PC-9 (cell line): ENCODE measurements at regions not wholly inside any gene's neighbourhood (a gene's known extent, or its start where the extent isn't known, plus 50 kb on each side); places are given as distances from the start of the nearest gene placed in this dataset.

Source experiments
- BruUV-seq: library from RNA; stranded (reverse); fragments of 400-500 nt; replicated peaks from 2 replicates; lab custom pipeline; 2021; lab: Mats Ljungman, UMichigan
- CTCF ChIA-PET: fragments of 300-600 bp; sonication (Branson Sonifier 250); formaldehyde crosslinking; loops from one replicate; lab custom pipeline; 2022; ENCODE audit warnings: antibody characterized with exemption; lab: Charles Lee
- POLR2A ChIA-PET: fragments of 300-600 bp; sonication (Branson Sonifier 250); formaldehyde crosslinking; loops from one replicate; lab custom pipeline; 2022; ENCODE audit warnings: antibody characterized with exemption; ENCODE audit not compliant: unreplicated experiment; lab: Charles Lee
- DNase-seq, 2 experiments: peaks; one replicate each; pipeline versions ENCODE4 v3.0.0 to v3.0.0-alpha.2; 2015 to 2022; ENCODE audit warnings: mixed read lengths in 1 of 2
- H2AFZ ChIP-seq: fragments of 200-600 bp; sonication (generic); 2 replicates; pipeline ENCODE4 v1.8.1; 2017; ENCODE audit warnings: antibody characterized with exemption
- H3F3A ChIP-seq: fragments of 200-600 bp; sonication (generic); 2 replicates; pipeline ENCODE4 v1.8.1; 2017; ENCODE audit warnings: antibody characterized with exemption, mild to moderate bottlenecking, low read depth; ENCODE audit not compliant: insufficient read depth
- H3K27ac ChIP-seq: fragments of 200-600 bp; sonication (generic); 2 replicates; pipeline ENCODE4 v1.6.1; 2016; ENCODE audit warnings: mixed run types
- H3K27me3 ChIP-seq: fragments of 200-600 bp; sonication (generic); 2 replicates; pipeline ENCODE4 v1.6.1; 2016; ENCODE audit warnings: low read depth, mixed run types; ENCODE audit not compliant: insufficient read depth
- H3K36me3 ChIP-seq: fragments of 200-600 bp; sonication (generic); 2 replicates; pipeline ENCODE4 v1.6.1; 2016; ENCODE audit warnings: low read depth, mixed run types
- H3K4me1 ChIP-seq: fragments of 200-600 bp; sonication (generic); replicated peaks from 2 replicates; pipeline ENCODE4 v1.6.1; 2016; ENCODE audit warnings: mixed run types; ENCODE audit not compliant: insufficient read depth
- H3K4me2 ChIP-seq: fragments of 200-600 bp; sonication (generic); 2 replicates; pipeline ENCODE4 v1.6.1; 2017; ENCODE audit warnings: mixed run types
- H3K4me3 ChIP-seq: fragments of 200-600 bp; sonication (generic); 2 replicates; pipeline ENCODE4 v1.6.1; 2016; ENCODE audit warnings: mixed run types
- H3K79me2 ChIP-seq: fragments of 200-600 bp; sonication (generic); 2 replicates; pipeline ENCODE4 v1.6.1; 2017; ENCODE audit warnings: low read depth, mixed run types
- H3K9me2 ChIP-seq: fragments of 200-600 bp; sonication (generic); 2 replicates; pipeline ENCODE4 v1.8.1; 2017; ENCODE audit warnings: mild to moderate bottlenecking; ENCODE audit not compliant: insufficient read depth
- H3K9me3 ChIP-seq: fragments of 200-600 bp; sonication (generic); 2 replicates; pipeline ENCODE4 v1.8.1; 2016; ENCODE audit warnings: low read depth; ENCODE audit not compliant: insufficient read depth
- H4K20me1 ChIP-seq: fragments of 200-600 bp; sonication (generic); 2 replicates; pipeline ENCODE4 v1.8.1; 2017; ENCODE audit not compliant: insufficient read depth
- CTCF ChIP-seq: fragments of 200-600 bp; sonication (generic); conservative IDR thresholded peaks from 2 replicates; pipeline ENCODE4 v1.6.1; 2017; ENCODE audit warnings: mixed run types, antibody characterized with exemption, mild to moderate bottlenecking, moderate library complexity
- EZH2 ChIP-seq: fragments of 200-600 bp; sonication (generic); IDR thresholded peaks from 2 replicates; pipeline ENCODE4 v1.8.0; 2017; ENCODE audit warnings: antibody characterized with exemption, low read depth
- intact Hi-C: fragments of 100-400 bp; cut with micrococcal nuclease; formaldehyde crosslinking; loops from one replicate; pipeline ENCODE4 v1.10.0; 2022; ENCODE audit not compliant: unreplicated experiment

DNA sequence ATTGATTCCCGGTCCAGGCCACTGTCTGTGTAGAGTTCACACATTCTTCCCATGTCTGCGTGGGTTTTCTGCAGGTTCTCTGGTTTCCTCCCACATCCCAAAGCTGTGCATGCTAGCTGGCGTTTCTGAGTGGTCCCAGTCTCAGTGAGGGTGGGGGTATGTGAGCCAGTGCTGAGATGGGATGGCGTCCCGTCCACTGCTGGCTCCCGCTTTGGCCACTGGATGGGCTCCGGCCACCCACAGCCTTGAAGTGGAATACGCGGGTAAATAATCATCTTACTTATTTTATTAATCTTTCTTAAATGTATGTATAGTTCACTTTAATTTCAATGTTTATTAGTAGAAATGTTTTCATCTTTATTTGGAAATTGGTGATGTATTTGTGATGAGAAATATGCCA lies 343.5 kb upstream of the MANEA start:
- H3K79me2 ChIP-seq, result no peaks in the 10 kb centered on the region
- no peak overlapping the region for H3K4me2 ChIP-seq
- H3K4me1 ChIP-seq, result no peaks in the 10 kb centered on the region
- no peaks in the 10 kb centered on the region for H3F3A ChIP-seq
- H4K20me1 ChIP-seq, result no peaks in the 10 kb centered on the region
- no peaks in the 10 kb centered on the region for H3K9me3 ChIP-seq
- no peaks in the 10 kb centered on the region for H3K36me3 ChIP-seq
- no TSS peak for BruUV-seq
- no peaks in the 10 kb centered on the region for H3K27me3 ChIP-seq
- no peak for TF ChIP-seq CTCF
- TF ChIP-seq EZH2, result no peak
- H2AFZ ChIP-seq, result no peak overlapping the region
- intact Hi-C loops, result no loop called here
- no peak overlapping the region for H3K27ac ChIP-seq
- H3K9me2 ChIP-seq, result no peaks in the 10 kb centered on the region
- ChIA-PET CTCF (no interaction called here), POLR2A (no interaction called here)
- H3K4me3 ChIP-seq, result no peak overlapping the region
- DNase-seq, result no peak

DNA sequence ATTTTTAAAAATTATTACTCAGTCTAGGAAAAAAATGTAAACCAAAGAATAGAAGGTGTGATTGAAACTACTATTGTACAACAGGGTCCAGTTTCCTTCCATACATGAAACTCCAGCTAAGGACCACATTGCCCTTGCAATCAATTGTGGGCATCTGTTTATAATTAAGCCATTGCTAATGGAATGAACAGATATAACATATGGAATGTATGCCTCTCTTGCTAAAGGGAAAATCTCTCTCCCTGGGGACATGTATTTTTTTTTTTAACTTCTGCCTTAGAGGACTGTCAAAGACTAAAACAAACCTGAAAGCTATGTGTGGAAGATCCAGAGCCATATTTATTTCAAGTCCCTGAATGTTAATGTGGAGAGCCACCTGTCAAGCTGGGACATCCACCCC lies 336.8 kb upstream of the MANEA start:
- Histone ChIP-seq H3K4me2 (no peak overlapping the region), H3F3A (no peaks in the 10 kb centered on the region), H3K4me1 (peaks cover 17% of the 10 kb centered on the region; the same call in 1 of the 2 replicates), H3K27me3 (no peaks in the 10 kb centered on the region), H4K20me1 (no peaks in the 10 kb centered on the region), H3K9me3 (no peaks in the 10 kb centered on the region), H3K79me2 (no peaks in the 10 kb centered on the region), H3K9me2 (no peaks in the 10 kb centered on the region), H3K27ac (no peak overlapping the region), H3K4me3 (no peak overlapping the region), H3K36me3 (no peaks in the 10 kb centered on the region), H2AFZ (no peak overlapping the region)
- no peak for DNase-seq
- no peak for TF ChIP-seq EZH2
- ChIA-PET POLR2A (no interaction called here), CTCF (no interaction called here)
- BruUV-seq, result no TSS peak
- intact Hi-C loops, result no loop called here

DNA sequence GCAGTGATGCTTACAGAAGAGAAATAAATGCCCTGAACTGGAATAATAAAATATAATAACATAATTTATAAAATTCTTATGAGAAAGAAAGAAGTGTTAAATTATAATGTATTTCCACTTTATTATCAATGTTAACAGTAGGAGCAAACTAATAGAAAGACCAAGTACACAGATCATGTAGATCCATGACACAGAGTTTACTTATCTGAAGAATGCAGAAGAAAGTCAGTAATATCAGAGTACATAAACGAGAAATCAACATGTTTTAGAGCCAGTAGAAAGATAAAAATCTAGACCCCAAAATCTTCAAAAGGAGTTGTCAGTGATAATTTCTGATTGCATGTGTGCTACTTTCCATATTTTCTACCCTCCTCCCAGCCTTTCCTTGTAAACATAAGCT lies 334.8 kb upstream of the MANEA start:
- intact Hi-C loops, result no loop called here
- H3K4me2 ChIP-seq, result no peak overlapping the region
- no peak overlapping the region for H3K27ac ChIP-seq
- H2AFZ ChIP-seq, result no peak overlapping the region
- POLR2A ChIA-PET, result no interaction called here
- peaks cover 18% of the 10 kb centered on the region; the same call in 1 of the 2 replicates for H3K4me1 ChIP-seq
- no peaks in the 10 kb centered on the region for H3K36me3 ChIP-seq
- no peaks in the 10 kb centered on the region for H3K27me3 ChIP-seq
- no peaks in the 10 kb centered on the region for H3K9me3 ChIP-seq
- no peak for TF ChIP-seq CTCF
- no peak for TF ChIP-seq EZH2
- H3K4me3 ChIP-seq, result no peak overlapping the region
- no TSS peak for BruUV-seq
- CTCF ChIA-PET, result no interaction called here
- H4K20me1 ChIP-seq, result no peaks in the 10 kb centered on the region
- H3K9me2 ChIP-seq, result no peaks in the 10 kb centered on the region
- H3F3A ChIP-seq, result no peaks in the 10 kb centered on the region
- H3K79me2 ChIP-seq, result no peaks in the 10 kb centered on the region
- DNase-seq, result no peak

DNA sequence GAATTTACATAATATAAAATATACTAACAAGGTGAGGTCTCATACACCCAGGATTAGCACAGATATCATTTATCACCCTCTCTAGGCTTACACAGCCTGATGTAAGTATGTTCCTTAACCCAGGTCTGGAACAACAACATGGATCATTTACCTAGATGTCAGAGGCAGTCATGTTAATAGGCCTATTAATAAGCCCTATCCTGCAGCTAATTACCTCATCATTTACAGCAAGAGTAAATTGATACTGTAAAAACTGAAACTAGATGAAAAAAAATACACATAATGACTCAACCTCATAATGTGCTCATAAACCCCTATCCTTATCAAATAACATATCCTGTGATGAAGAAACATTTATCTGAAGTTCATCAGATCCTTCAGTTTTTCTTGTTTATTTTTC lies 334.3 kb upstream of the MANEA start:
- H2AFZ ChIP-seq, result no peak overlapping the region
- no peak overlapping the region for H3K4me3 ChIP-seq
- no peak overlapping the region for H3K27ac ChIP-seq
- no peaks in the 10 kb centered on the region for H3F3A ChIP-seq
- H3K36me3 ChIP-seq, result no peaks in the 10 kb centered on the region
- ChIA-PET CTCF (no interaction called here), POLR2A (no interaction called here)
- no peak overlapping the region for H3K4me2 ChIP-seq
- peaks cover 18% of the 10 kb centered on the region; the same call in 1 of the 2 replicates for H3K4me1 ChIP-seq
- intact Hi-C loops, result no loop called here
- DNase-seq, result no peak
- no peaks in the 10 kb centered on the region for H3K9me2 ChIP-seq
- H3K9me3 ChIP-seq, result no peaks in the 10 kb centered on the region
- no peaks in the 10 kb centered on the region for H4K20me1 ChIP-seq
- BruUV-seq, result no TSS peak
- TF ChIP-seq CTCF (no peak), EZH2 (no peak)
- no peaks in the 10 kb centered on the region for H3K79me2 ChIP-seq
- no peaks in the 10 kb centered on the region for H3K27me3 ChIP-seq
